ENCODE measurements at regions not wholly inside any gene's neighbourhood (a gene's known extent, or its start where the extent isn't known, plus 50 kb on each side); places are given as distances from the start of the nearest gene placed in this dataset.

GRCh38 chr15:70210076-70210475, 112.4 kb upstream of the TLE3 start:
- Histone ChIP-seq H3K79me2 (replicated peaks; ENCODE audit: insufficient read depth, low read length) (no peaks in the 10 kb centered on the region), H2AFZ (ENCODE audit: low read depth, low read length) (no peak overlapping the region), H4K20me1 (ENCODE audit: insufficient read depth) (no peaks in the 10 kb centered on the region), H3K4me2 (ENCODE audit: low read length) (no peak overlapping the region), H3K9me2 (ENCODE audit: insufficient read depth, low read length) (no peaks in the 10 kb centered on the region), H3F3A (ENCODE audit: insufficient read depth, low read length, poor library complexity, severe bottlenecking) (no peaks in the 10 kb centered on the region), H3K27me3 (ENCODE audit: insufficient read depth, low read depth, low read length) (peaks cover 6% of the 10 kb centered on the region), H3K36me3 (ENCODE audit: insufficient read depth, low read length) (no peaks in the 10 kb centered on the region), H3K4me3 (ENCODE audit: low read length) (no peak overlapping the region), H3K9me3 (ENCODE audit: low read length) (no peaks in the 10 kb centered on the region), H3K27ac (ENCODE audit: low read length) (no peak overlapping the region), H3K9ac (ENCODE audit: low read length) (no peak overlapping the region)
- TF ChIP-seq REST (IDR thresholded peaks at IDR 0.05; ENCODE audit: borderline replicate concordance) (no peak), EZH2 (IDR thresholded peaks at IDR 0.05; ENCODE audit: borderline replicate concordance, insufficient read depth, low read length, poor library complexity, severe bottlenecking) (no peak), RAD21 (conservative IDR thresholded peaks at IDR 0.05) (no peak), TAF1 (IDR thresholded peaks at IDR 0.05; ENCODE audit: low read depth) (no peak), EP300 (conservative IDR thresholded peaks at IDR 0.05; ENCODE audit: poor library complexity, severe bottlenecking) (no peak), POLR2AphosphoS5 (IDR thresholded peaks at IDR 0.05) (no peak), MXI1 (conservative IDR thresholded peaks at IDR 0.05; ENCODE audit: poor library complexity, severe bottlenecking) (no peak), CTCF (IDR thresholded peaks at IDR 0.05; ENCODE audit: poor library complexity, severe bottlenecking) (no peak), SMC3 (conservative IDR thresholded peaks at IDR 0.05; ENCODE audit: poor library complexity) (no peak)

- no peak overlapping the region for H3K4me2 ChIP-seq (ENCODE audit: low read length)
- H2AFZ ChIP-seq (ENCODE audit: low read depth, low read length), result no peak overlapping the region
- H3K27me3 ChIP-seq (ENCODE audit: insufficient read depth, low read depth, low read length), result peaks cover 6% of the 10 kb centered on the region
- no peak overlapping the region for H3K27ac ChIP-seq (ENCODE audit: low read length)
- no peaks in the 10 kb centered on the region for H3F3A ChIP-seq (ENCODE audit: insufficient read depth, low read length, poor library complexity, severe bottlenecking)
- no peak overlapping the region for H3K9ac ChIP-seq (ENCODE audit: low read length)
- no peaks in the 10 kb centered on the region for H4K20me1 ChIP-seq (ENCODE audit: insufficient read depth)
- TF ChIP-seq SMC3 (conservative IDR thresholded peaks at IDR 0.05; ENCODE audit: poor library complexity), result no peak
- H3K36me3 ChIP-seq (ENCODE audit: insufficient read depth, low read length), result no peaks in the 10 kb centered on the region
- H3K4me3 ChIP-seq (ENCODE audit: low read length), result no peak overlapping the region
- H3K9me3 ChIP-seq (ENCODE audit: low read length), result no peaks in the 10 kb centered on the region
- H3K9me2 ChIP-seq (ENCODE audit: insufficient read depth, low read length), result no peaks in the 10 kb centered on the region
- H3K79me2 ChIP-seq (replicated peaks; ENCODE audit: insufficient read depth, low read length), result no peaks in the 10 kb centered on the region
Measured at GRCh38 chr15:70209499-70209898, 111.8 kb upstream of the TLE3 start.

GRCh38 chr15:70208332-70208731, 110.6 kb upstream of the TLE3 start:
- H3K27me3 ChIP-seq (ENCODE audit: insufficient read depth, low read depth, low read length), result peaks cover 6% of the 10 kb centered on the region
- H3K27ac ChIP-seq (ENCODE audit: low read length), result no peak overlapping the region
- no peaks in the 10 kb centered on the region for H3K36me3 ChIP-seq (ENCODE audit: insufficient read depth, low read length)
- no peak for TF ChIP-seq SMC3 (conservative IDR thresholded peaks at IDR 0.05; ENCODE audit: poor library complexity)
- no peak for TF ChIP-seq EP300 (conservative IDR thresholded peaks at IDR 0.05; ENCODE audit: poor library complexity, severe bottlenecking)
- TF ChIP-seq RAD21 (conservative IDR thresholded peaks at IDR 0.05), result no peak
- TF ChIP-seq REST (IDR thresholded peaks at IDR 0.05; ENCODE audit: borderline replicate concordance), result no peak
- no peak for TF ChIP-seq CTCF (IDR thresholded peaks at IDR 0.05; ENCODE audit: poor library complexity, severe bottlenecking)
- no peak for TF ChIP-seq POLR2AphosphoS5 (IDR thresholded peaks at IDR 0.05)
- no peak for TF ChIP-seq EZH2 (IDR thresholded peaks at IDR 0.05; ENCODE audit: borderline replicate concordance, insufficient read depth, low read length, poor library complexity, severe bottlenecking)
- TF ChIP-seq MXI1 (conservative IDR thresholded peaks at IDR 0.05; ENCODE audit: poor library complexity, severe bottlenecking), result no peak
- TF ChIP-seq TAF1 (IDR thresholded peaks at IDR 0.05; ENCODE audit: low read depth), result no peak
- no peak overlapping the region for H2AFZ ChIP-seq (ENCODE audit: low read depth, low read length)
- H4K20me1 ChIP-seq (ENCODE audit: insufficient read depth), result no peaks in the 10 kb centered on the region
- H3K9ac ChIP-seq (ENCODE audit: low read length), result no peak overlapping the region
- H3F3A ChIP-seq (ENCODE audit: insufficient read depth, low read length, poor library complexity, severe bottlenecking), result no peaks in the 10 kb centered on the region
- no peaks in the 10 kb centered on the region for H3K9me3 ChIP-seq (ENCODE audit: low read length)
- H3K4me2 ChIP-seq (ENCODE audit: low read length), result no peak overlapping the region
- no peaks in the 10 kb centered on the region for H3K9me2 ChIP-seq (ENCODE audit: insufficient read depth, low read length)
- no peaks in the 10 kb centered on the region for H3K79me2 ChIP-seq (replicated peaks; ENCODE audit: insufficient read depth, low read length)
- no peak overlapping the region for H3K4me3 ChIP-seq (ENCODE audit: low read length)

All from neural cell (in vitro differentiated cells).